WTC11 (cell line): ENCODE measurements at regions not wholly inside any gene's neighbourhood (a gene's known extent, or its start where the extent isn't known, plus 50 kb on each side); places are given as distances from the start of the nearest gene placed in this dataset.

Experiments
- ATAC-seq: fragments of 200-7000 bp; cut with Tn5 transposase; 2 replicates; pipeline ENCODE4 v1.10.0; 2021; ENCODE audit warnings: mild to moderate bottlenecking, moderate library complexity
- CTCF ChIA-PET: fragments of 300-600 bp; sonication (Branson Sonifier 250); formaldehyde crosslinking; loops from one replicate; lab custom pipeline; 2021; ENCODE audit warnings: antibody characterized with exemption; lab: Charles Lee
- POLR2A ChIA-PET: fragments of 350-600 bp; sonication (Branson Sonifier 250); formaldehyde crosslinking; loops from one replicate; lab custom pipeline; 2021; ENCODE audit warnings: antibody characterized with exemption; lab: Charles Lee
- DNase-seq: peaks from one replicate; pipeline ENCODE4 v3.0.0; 2021; ENCODE audit warnings: low spot score
- H3K27ac Mint-ChIP-seq: 2 replicates; pipeline ENCODE4 v1.8.0; 2021; ENCODE audit warnings: mixed read lengths
- H3K27me3 Mint-ChIP-seq: 2 replicates; pipeline ENCODE4 v1.8.0; 2021; ENCODE audit warnings: low read depth, mild to moderate bottlenecking, moderate library complexity, mixed read lengths
- H3K36me3 Mint-ChIP-seq: 2 replicates; pipeline ENCODE4 v1.8.0; 2021; ENCODE audit warnings: mixed read lengths
- H3K4me1 Mint-ChIP-seq: 2 replicates; pipeline ENCODE4 v1.8.0; 2022; ENCODE audit warnings: mixed read lengths
- H3K4me3 Mint-ChIP-seq: 2 replicates; pipeline ENCODE4 v1.8.0; 2021; ENCODE audit warnings: mild to moderate bottlenecking, moderate library complexity, mixed read lengths
- H3K9me3 Mint-ChIP-seq: 2 replicates; pipeline ENCODE4 v1.8.0; 2021; ENCODE audit warnings: mixed read lengths
- ARID4B ChIP-seq: sonication (generic); formaldehyde crosslinking; IDR thresholded peaks from 2 replicates; pipeline ENCODE4 v1.8.0; 2023; ENCODE audit warnings: missing genetic modification reagents, mild to moderate bottlenecking, borderline replicate concordance
- ATF3 ChIP-seq: sonication (generic); formaldehyde crosslinking; conservative IDR thresholded peaks from 2 replicates; pipeline ENCODE4 v1.8.1; 2022; ENCODE audit warnings: mild to moderate bottlenecking, missing genetic modification reagents
- CBFB ChIP-seq: sonication (generic); formaldehyde crosslinking; IDR thresholded peaks from 2 replicates; pipeline ENCODE4 v1.8.1; 2022; ENCODE audit warnings: mild to moderate bottlenecking, low read depth, missing genetic modification reagents
- CREB1 ChIP-seq: sonication (generic); formaldehyde crosslinking; IDR thresholded peaks from 2 replicates; pipeline ENCODE4 v1.8.0; 2023; ENCODE audit warnings: mild to moderate bottlenecking, missing genetic modification reagents
- E2F5 ChIP-seq: sonication (generic); formaldehyde crosslinking; IDR thresholded peaks from 2 replicates; pipeline ENCODE4 v1.8.1; 2022; ENCODE audit warnings: mild to moderate bottlenecking, moderate library complexity, missing genetic modification reagents
- EMX1 ChIP-seq: fragments of 250-450 bp; sonication (Bioruptor Pico); IDR thresholded peaks from 2 replicates; pipeline ENCODE4 v1.8.0; 2021; ENCODE audit warnings: mild to moderate bottlenecking
- FOXP1 ChIP-seq: sonication (generic); formaldehyde crosslinking; IDR thresholded peaks from 2 replicates; pipeline ENCODE4 v1.8.0; 2022; ENCODE audit warnings: missing genetic modification reagents, mild to moderate bottlenecking, moderate library complexity, borderline replicate concordance
- GABPB1 ChIP-seq: sonication (generic); formaldehyde crosslinking; IDR thresholded peaks from 2 replicates; pipeline ENCODE4 v1.8.1; 2023; ENCODE audit warnings: mild to moderate bottlenecking, missing genetic modification reagents
- HMGA2 ChIP-seq: fragments of 250-450 bp; sonication (Bioruptor Pico); IDR thresholded peaks from 2 replicates; pipeline ENCODE4 v1.4.0; 2021; ENCODE audit warnings: mild to moderate bottlenecking, moderate library complexity
- MAX ChIP-seq: sonication (generic); formaldehyde crosslinking; IDR thresholded peaks from 2 replicates; pipeline ENCODE4 v1.8.0; 2022; ENCODE audit warnings: mild to moderate bottlenecking, missing genetic modification reagents
- RORB ChIP-seq: fragments of 250-450 bp; sonication (Bioruptor Pico); IDR thresholded peaks from 2 replicates; pipeline ENCODE4 v1.9.0; 2021; ENCODE audit warnings: mild to moderate bottlenecking
- SMAD3 ChIP-seq: sonication (generic); formaldehyde crosslinking; IDR thresholded peaks from 2 replicates; pipeline ENCODE4 v1.8.0; 2022; ENCODE audit warnings: missing genetic modification reagents, mild to moderate bottlenecking, borderline replicate concordance
- TCF7 ChIP-seq: sonication (generic); formaldehyde crosslinking; IDR thresholded peaks from 2 replicates; pipeline ENCODE4 v1.8.0; 2022; ENCODE audit warnings: mild to moderate bottlenecking, low read depth, missing genetic modification reagents, moderate library complexity
- ZBTB21 ChIP-seq: sonication (generic); formaldehyde crosslinking; IDR thresholded peaks from 2 replicates; pipeline ENCODE4 v1.8.1; 2023; ENCODE audit warnings: mild to moderate bottlenecking, missing genetic modification reagents, borderline replicate concordance
- ZNF423 ChIP-seq: fragments of 250-450 bp; sonication (Bioruptor Pico); IDR thresholded peaks from 2 replicates; pipeline ENCODE4 v2.1.2; 2022; ENCODE audit warnings: mild to moderate bottlenecking, moderate library complexity
- ZNF425 ChIP-seq: fragments of 250-450 bp; sonication (Bioruptor Pico); conservative IDR thresholded peaks from 2 replicates; pipeline ENCODE4 v1.9.0; 2021; ENCODE audit warnings: mild to moderate bottlenecking
- ZNF512 ChIP-seq: sonication (generic); formaldehyde crosslinking; IDR thresholded peaks from 2 replicates; pipeline ENCODE4 v1.8.1; 2022; ENCODE audit warnings: missing genetic modification reagents, borderline replicate concordance

- ATAC-seq: peak; percentile 67
- Mint-ChIP-seq H3K9me3 (no peaks in the 10 kb centered on the region), H3K36me3 (no peaks in the 10 kb centered on the region), H3K27me3 (no peaks in the 10 kb centered on the region)
- TF ChIP-seq CBFB (no peak), FOXP1 (CRISPR knock-in tag) (peak; percentile 42; the same call in 1 of the 2 replicates), E2F5 (CRISPR knock-in tag) (no peak), HMGA2 (CRISPR knock-in tag) (no peak)
- TF ChIP-seq, all 79 proteins: peak for 1
- ChIA-PET POLR2A (no interaction called here), CTCF (no interaction called here)
- no peak overlapping the region for H3K27ac Mint-ChIP-seq
- DNase-seq: no peak
- H3K4me1 Mint-ChIP-seq: peaks cover under 1% of the 10 kb centered on the region; the same call in 1 of the 2 replicates
- no peak overlapping the region for H3K4me3 Mint-ChIP-seq
Measured at GRCh38 chr4:157574606-157575005, 354.1 kb downstream of the GRIA2 start.

GRCh38 chr4:157572951-157573350 is 352.4 kb downstream of the GRIA2 start:
- Mint-ChIP-seq H3K9me3 (no peaks in the 10 kb centered on the region), H3K27me3 (no peaks in the 10 kb centered on the region), H3K4me1 (peaks cover 2% of the 10 kb centered on the region; the same call in 1 of the 2 replicates), H3K4me3 (no peak overlapping the region), H3K27ac (no peak overlapping the region), H3K36me3 (no peaks in the 10 kb centered on the region)
- CTCF ChIA-PET: no interaction called here
- POLR2A ChIA-PET: no interaction called here
- DNase-seq: no peak
- no peak for ATAC-seq
- no peak for TF ChIP-seq ZBTB21
- no peak for TF ChIP-seq MAX
- no peak for TF ChIP-seq ARID4B
- no peak for TF ChIP-seq EMX1 (CRISPR knock-in tag)
- TF ChIP-seq SMAD3: no peak
- TF ChIP-seq ATF3 (CRISPR knock-in tag): no peak
- no peak for TF ChIP-seq TCF7 (CRISPR knock-in tag)
- TF ChIP-seq GABPB1 (CRISPR knock-in tag): no peak

- Mint-ChIP-seq H3K9me3 (no peaks in the 10 kb centered on the region), H3K4me1 (peaks cover 2% of the 10 kb centered on the region; the same call in 1 of the 2 replicates), H3K36me3 (no peaks in the 10 kb centered on the region), H3K4me3 (no peak overlapping the region), H3K27ac (no peak overlapping the region), H3K27me3 (no peaks in the 10 kb centered on the region)
- DNase-seq: no peak
- CTCF ChIA-PET: no interaction called here
- ATAC-seq: no peak
- POLR2A ChIA-PET: no interaction called here
- TF ChIP-seq ZNF512 (no peak), ZNF423 (no peak), ARID4B (no peak), ZNF425 (CRISPR knock-in tag) (no peak), RORB (no peak), TCF7 (CRISPR knock-in tag) (no peak), CREB1 (CRISPR knock-in tag) (no peak)
Measured at GRCh38 chr4:157572284-157572683, 351.8 kb downstream of the GRIA2 start.
